NCI-H82 treated with DMSO at 0.1 percent for 48 hours (cell line): ENCODE measurements at regions not wholly inside any gene's neighbourhood (a gene's known extent, or its start where the extent isn't known, plus 50 kb on each side); places are given as distances from the start of the nearest gene placed in this dataset.

Source experiments
- DNase-seq: peaks from one replicate; lab custom pipeline; 2025; ENCODE audit not compliant: unreplicated experiment; lab: John Stamatoyannopoulos, UW

GRCh38 chr9:12065686-12066085 is 627.5 kb upstream of the TYRP1 start:
- no peak for DNase-seq

GRCh38 chr9:12066455-12067035 is 626.6 kb upstream of the TYRP1 start:
- no peak for DNase-seq

GRCh38 chr9:12069366-12069765 is 623.8 kb upstream of the TYRP1 start:
- peak; percentile 8 for DNase-seq

GRCh38 chr9:12085399-12085798 is 607.8 kb upstream of the TYRP1 start:
- DNase-seq, result no peak

- no peak for DNase-seq
These were observed 601.2 kb upstream of the TYRP1 start for GRCh38 chr9:12091865-12092527.

- no peak for DNase-seq
These were observed 599.1 kb upstream of the TYRP1 start for GRCh38 chr9:12094046-12094445.

- DNase-seq, result no peak
These were observed 597.3 kb upstream of the TYRP1 start for GRCh38 chr9:12095931-12096330.

- no peak for DNase-seq
These were observed 559.8 kb upstream of the TYRP1 start for GRCh38 chr9:12133416-12133815.

GRCh38 chr9:12141422-12141821 is 551.8 kb upstream of the TYRP1 start:
- no peak for DNase-seq

GRCh38 chr9:12155401-12156134 is 537.6 kb upstream of the TYRP1 start:
- no peak for DNase-seq

- DNase-seq, result no peak
These were observed 530.9 kb upstream of the TYRP1 start for GRCh38 chr9:12162181-12162815.

GRCh38 chr9:12163723-12164458 is 529.3 kb upstream of the TYRP1 start:
- no peak for DNase-seq

GRCh38 chr9:12166518-12166917 is 526.7 kb upstream of the TYRP1 start:
- no peak for DNase-seq

GRCh38 chr9:12170456-12170855 is 522.7 kb upstream of the TYRP1 start:
- no peak for DNase-seq

- no peak for DNase-seq
These were observed 514.6 kb upstream of the TYRP1 start for GRCh38 chr9:12178634-12179033.

GRCh38 chr9:12182806-12183205 is 510.4 kb upstream of the TYRP1 start:
- no peak for DNase-seq

GRCh38 chr9:12183321-12183720 is 509.9 kb upstream of the TYRP1 start:
- DNase-seq, result no peak

- no peak for DNase-seq
These were observed 507.3 kb upstream of the TYRP1 start for GRCh38 chr9:12185856-12186255.

GRCh38 chr9:12191630-12192029 is 501.6 kb upstream of the TYRP1 start:
- DNase-seq, result no peak

- DNase-seq, result no peak
These were observed 498.5 kb upstream of the TYRP1 start for GRCh38 chr9:12194731-12195130.

- DNase-seq, result no peak
These were observed 497.7 kb upstream of the TYRP1 start for GRCh38 chr9:12195456-12195855.
